ENCODE measurements at regions not wholly inside any gene's neighbourhood (a gene's known extent, or its start where the extent isn't known, plus 50 kb on each side); places are given as distances from the start of the nearest gene placed in this dataset.

- TF ChIP-seq, protein P1, sequence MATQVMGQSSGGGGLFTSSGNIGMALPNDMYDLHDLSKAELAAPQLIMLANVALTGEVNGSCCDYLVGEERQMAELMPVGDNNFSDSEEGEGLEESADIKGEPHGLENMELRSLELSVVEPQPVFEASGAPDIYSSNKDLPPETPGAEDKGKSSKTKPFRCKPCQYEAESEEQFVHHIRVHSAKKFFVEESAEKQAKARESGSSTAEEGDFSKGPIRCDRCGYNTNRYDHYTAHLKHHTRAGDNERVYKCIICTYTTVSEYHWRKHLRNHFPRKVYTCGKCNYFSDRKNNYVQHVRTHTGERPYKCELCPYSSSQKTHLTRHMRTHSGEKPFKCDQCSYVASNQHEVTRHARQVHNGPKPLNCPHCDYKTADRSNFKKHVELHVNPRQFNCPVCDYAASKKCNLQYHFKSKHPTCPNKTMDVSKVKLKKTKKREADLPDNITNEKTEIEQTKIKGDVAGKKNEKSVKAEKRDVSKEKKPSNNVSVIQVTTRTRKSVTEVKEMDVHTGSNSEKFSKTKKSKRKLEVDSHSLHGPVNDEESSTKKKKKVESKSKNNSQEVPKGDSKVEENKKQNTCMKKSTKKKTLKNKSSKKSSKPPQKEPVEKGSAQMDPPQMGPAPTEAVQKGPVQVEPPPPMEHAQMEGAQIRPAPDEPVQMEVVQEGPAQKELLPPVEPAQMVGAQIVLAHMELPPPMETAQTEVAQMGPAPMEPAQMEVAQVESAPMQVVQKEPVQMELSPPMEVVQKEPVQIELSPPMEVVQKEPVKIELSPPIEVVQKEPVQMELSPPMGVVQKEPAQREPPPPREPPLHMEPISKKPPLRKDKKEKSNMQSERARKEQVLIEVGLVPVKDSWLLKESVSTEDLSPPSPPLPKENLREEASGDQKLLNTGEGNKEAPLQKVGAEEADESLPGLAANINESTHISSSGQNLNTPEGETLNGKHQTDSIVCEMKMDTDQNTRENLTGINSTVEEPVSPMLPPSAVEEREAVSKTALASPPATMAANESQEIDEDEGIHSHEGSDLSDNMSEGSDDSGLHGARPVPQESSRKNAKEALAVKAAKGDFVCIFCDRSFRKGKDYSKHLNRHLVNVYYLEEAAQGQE (IDR thresholded peaks at IDR 0.05) = no peak
- TF ChIP-seq, protein P2, sequence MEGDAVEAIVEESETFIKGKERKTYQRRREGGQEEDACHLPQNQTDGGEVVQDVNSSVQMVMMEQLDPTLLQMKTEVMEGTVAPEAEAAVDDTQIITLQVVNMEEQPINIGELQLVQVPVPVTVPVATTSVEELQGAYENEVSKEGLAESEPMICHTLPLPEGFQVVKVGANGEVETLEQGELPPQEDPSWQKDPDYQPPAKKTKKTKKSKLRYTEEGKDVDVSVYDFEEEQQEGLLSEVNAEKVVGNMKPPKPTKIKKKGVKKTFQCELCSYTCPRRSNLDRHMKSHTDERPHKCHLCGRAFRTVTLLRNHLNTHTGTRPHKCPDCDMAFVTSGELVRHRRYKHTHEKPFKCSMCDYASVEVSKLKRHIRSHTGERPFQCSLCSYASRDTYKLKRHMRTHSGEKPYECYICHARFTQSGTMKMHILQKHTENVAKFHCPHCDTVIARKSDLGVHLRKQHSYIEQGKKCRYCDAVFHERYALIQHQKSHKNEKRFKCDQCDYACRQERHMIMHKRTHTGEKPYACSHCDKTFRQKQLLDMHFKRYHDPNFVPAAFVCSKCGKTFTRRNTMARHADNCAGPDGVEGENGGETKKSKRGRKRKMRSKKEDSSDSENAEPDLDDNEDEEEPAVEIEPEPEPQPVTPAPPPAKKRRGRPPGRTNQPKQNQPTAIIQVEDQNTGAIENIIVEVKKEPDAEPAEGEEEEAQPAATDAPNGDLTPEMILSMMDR (IDR thresholded peaks at IDR 0.05; ENCODE audit: low read depth, low read length, missing input control) = no peak
These were observed 114.2 kb downstream of the EBLN2 start for GRCh38 chr3:73175698-73176097.

All from liver (tissue), 2 donors.